GM10266 (cell line): ENCODE measurements at regions not wholly inside any gene's neighbourhood (a gene's known extent, or its start where the extent isn't known, plus 50 kb on each side); places are given as distances from the start of the nearest gene placed in this dataset.

ENCODE experiments used
- DNase-seq: peaks from one replicate; pipeline ENCODE4 v3.0.0; 2012; ENCODE audit errors: extremely low spot score
- CTCF ChIP-seq: IDR thresholded peaks from 2 replicates; pipeline ENCODE4 v1.5.1; 2012; ENCODE audit warnings: mild to moderate bottlenecking, low read depth; ENCODE audit not compliant: control insufficient read depth, insufficient read depth; ENCODE audit errors: missing control alignments

GRCh38 chr3:159634483-159634882, 354.2 kb upstream of the IL12A start:
- TF ChIP-seq CTCF = no peak
- no peak for DNase-seq

GRCh38 chr3:159635047-159635641, 353.5 kb upstream of the IL12A start:
- TF ChIP-seq CTCF = no peak
- DNase-seq = no peak

- no peak for DNase-seq
- no peak for TF ChIP-seq CTCF
Measured at GRCh38 chr3:159637883-159638542, 350.6 kb upstream of the IL12A start.

GRCh38 chr3:159640225-159640624, 348.4 kb upstream of the IL12A start:
- DNase-seq = no peak
- TF ChIP-seq CTCF = no peak

- no peak for DNase-seq
- no peak for TF ChIP-seq CTCF
Measured at GRCh38 chr3:159643406-159643805, 345.2 kb upstream of the IL12A start.

- TF ChIP-seq CTCF = no peak
- no peak for DNase-seq
Measured at GRCh38 chr3:159645874-159646273, 342.8 kb upstream of the IL12A start.

GRCh38 chr3:159649951-159650350, 338.7 kb upstream of the IL12A start:
- no peak for DNase-seq
- no peak for TF ChIP-seq CTCF
